Vagina (tissue), 2 donors: ENCODE measurements at regions not wholly inside any gene's neighbourhood (a gene's known extent, or its start where the extent isn't known, plus 50 kb on each side); places are given as distances from the start of the nearest gene placed in this dataset.

Experiments used
- DNase-seq, 2 donors: peaks; one replicate each; pipeline ENCODE4 v3.0.0-alpha.2; 2017; ENCODE audit errors: extremely low spot score in 2 of 2
- H3K27ac ChIP-seq: fragments of 200-600 bp; sonication (generic); one replicate; pipeline ENCODE4 v1.5.1; 2019
- H3K27me3 ChIP-seq: fragments of 200-600 bp; sonication (generic); one replicate; pipeline ENCODE4 v1.5.1; 2019
- H3K36me3 ChIP-seq, 2 donors: fragments of 200-600 bp; sonication (generic); one replicate each; pipeline ENCODE4 v1.5.1; 2017 to 2019
- H3K4me1 ChIP-seq: fragments of 200-600 bp; sonication (generic); one replicate; pipeline ENCODE4 v1.5.1; 2019
- H3K4me3 ChIP-seq, 2 donors: fragments of 200-600 bp; sonication (generic); 1 replicate in 1 of 2; 2 replicates in 1 of 2; pipeline ENCODE4 v1.5.1; 2016 to 2019
- H3K9me3 ChIP-seq: fragments of 200-600 bp; sonication (generic); one replicate; pipeline ENCODE4 v1.5.1; 2019
- CTCF ChIP-seq, 3 experiments: fragments of 450-650 bp in 2 of 3; fragments of 200-600 bp in 1 of 3; sonication (generic) in 1 of 3; IDR thresholded peaks; one replicate each; pipeline ENCODE4 v1.5.1; 2017 to 2019; ENCODE audit warnings: antibody characterized with exemption in 3 of 3, mild to moderate bottlenecking in 2 of 3, moderate library complexity in 2 of 3
- POLR2A ChIP-seq, 2 donors: fragments of 450-650 bp; IDR thresholded peaks; one replicate each; pipeline ENCODE4 v1.6.1; 2017; ENCODE audit warnings: antibody characterized with exemption in 2 of 2, mild to moderate bottlenecking in 2 of 2, moderate library complexity in 2 of 2
- POLR2AphosphoS5 ChIP-seq, 2 donors: sonication (generic); formaldehyde crosslinking; IDR thresholded peaks; one replicate each; pipeline ENCODE4 v1.9.0; 2017; ENCODE audit warnings: antibody characterized with exemption in 2 of 2, mild to moderate bottlenecking in 2 of 2, low read depth in 1 of 2; ENCODE audit not compliant: insufficient read depth in 1 of 2
- intact Hi-C: fragments of 100-400 bp; cut with DNase I; formaldehyde crosslinking; loops from one replicate; pipeline ENCODE4 v1.15.1; 2023

GRCh38 chr21:16842696-16843035 is 670.2 kb upstream of the CXADR start:
- Histone ChIP-seq H3K9me3 (no peaks in the 10 kb centered on the region), H3K27me3 (no peaks in the 10 kb centered on the region), H3K27ac (peak overlapping the region; percentile 10), H3K36me3 (no peaks in the 10 kb centered on the region), H3K4me3 (no peak overlapping the region), H3K4me1 (peaks cover 26% of the 10 kb centered on the region)
- intact Hi-C loops: no loop called here
- TF ChIP-seq CTCF (IDR thresholded peaks at IDR 0.05) (no peak), POLR2AphosphoS5 (IDR thresholded peaks at IDR 0.05; ENCODE audit: insufficient read depth in 1 of 2, low read depth in 1 of 2) (no peak), POLR2A (IDR thresholded peaks at IDR 0.05) (no peak)
- DNase-seq: no peak

- Histone ChIP-seq H3K4me3 (no peak overlapping the region), H3K4me1 (peaks cover 11% of the 10 kb centered on the region), H3K27me3 (no peaks in the 10 kb centered on the region), H3K27ac (no peak overlapping the region), H3K9me3 (no peaks in the 10 kb centered on the region), H3K36me3 (no peaks in the 10 kb centered on the region)
- DNase-seq: no peak
- TF ChIP-seq POLR2AphosphoS5 (IDR thresholded peaks at IDR 0.05; ENCODE audit: insufficient read depth in 1 of 2, low read depth in 1 of 2) (no peak), CTCF (IDR thresholded peaks at IDR 0.05) (no peak), POLR2A (IDR thresholded peaks at IDR 0.05) (no peak)
- intact Hi-C loops: no loop called here
Observed at GRCh38 chr21:16847211-16847610, 665.6 kb upstream of the CXADR start.

GRCh38 chr21:16851054-16851453 is 661.8 kb upstream of the CXADR start:
- TF ChIP-seq CTCF (IDR thresholded peaks at IDR 0.05): no peak
- no peak for TF ChIP-seq POLR2AphosphoS5 (IDR thresholded peaks at IDR 0.05; ENCODE audit: insufficient read depth in 1 of 2, low read depth in 1 of 2)
- TF ChIP-seq POLR2A (IDR thresholded peaks at IDR 0.05): no peak
- no peaks in the 10 kb centered on the region for H3K27me3 ChIP-seq
- intact Hi-C loops: no loop called here
- no peaks in the 10 kb centered on the region for H3K36me3 ChIP-seq
- DNase-seq: no peak
- no peak overlapping the region for H3K27ac ChIP-seq
- H3K4me3 ChIP-seq: no peak overlapping the region
- H3K9me3 ChIP-seq: no peaks in the 10 kb centered on the region
- H3K4me1 ChIP-seq: no peaks in the 10 kb centered on the region

- Histone ChIP-seq H3K27me3 (no peaks in the 10 kb centered on the region), H3K27ac (no peak overlapping the region), H3K9me3 (no peaks in the 10 kb centered on the region), H3K4me3 (no peak overlapping the region), H3K36me3 (no peaks in the 10 kb centered on the region), H3K4me1 (no peaks in the 10 kb centered on the region)
- DNase-seq: no peak
- TF ChIP-seq POLR2A (IDR thresholded peaks at IDR 0.05): no peak
- TF ChIP-seq CTCF (IDR thresholded peaks at IDR 0.05): no peak
- TF ChIP-seq POLR2AphosphoS5 (IDR thresholded peaks at IDR 0.05; ENCODE audit: insufficient read depth in 1 of 2, low read depth in 1 of 2): no peak
- intact Hi-C loops: no loop called here
Observed at GRCh38 chr21:16855164-16855667, 657.6 kb upstream of the CXADR start.

- Histone ChIP-seq H3K9me3 (no peaks in the 10 kb centered on the region), H3K36me3 (no peaks in the 10 kb centered on the region), H3K4me3 (no peak overlapping the region), H3K27me3 (no peaks in the 10 kb centered on the region), H3K27ac (no peak overlapping the region), H3K4me1 (no peaks in the 10 kb centered on the region)
- intact Hi-C loops: no loop called here
- DNase-seq: no peak
- TF ChIP-seq CTCF (IDR thresholded peaks at IDR 0.05) (no peak), POLR2A (IDR thresholded peaks at IDR 0.05) (no peak), POLR2AphosphoS5 (IDR thresholded peaks at IDR 0.05; ENCODE audit: insufficient read depth in 1 of 2, low read depth in 1 of 2) (no peak)
Observed at GRCh38 chr21:16863362-16863905, 649.4 kb upstream of the CXADR start.
